Endothelial cell of umbilical vein (primary cell): ENCODE measurements at regions not wholly inside any gene's neighbourhood (a gene's known extent, or its start where the extent isn't known, plus 50 kb on each side); places are given as distances from the start of the nearest gene placed in this dataset.
"Not testable (repeated sequence)": the region's sequence is repeated elsewhere in the genome, so short reads cannot be mapped to it uniquely, and the experiment has no call there.

Experiments
- EZH2 ChIP-seq: IDR thresholded peaks from 2 replicates; pipeline ENCODE4 v1.6.1; 2012; ENCODE audit warnings: borderline replicate concordance, low read depth, mild to moderate bottlenecking, moderate library complexity, low read length, inconsistent platforms; ENCODE audit not compliant: severe bottlenecking
- FOS ChIP-seq: IDR thresholded peaks from 2 replicates; pipeline ENCODE4 v1.6.1; 2011; ENCODE audit warnings: mild to moderate bottlenecking, low read length, moderate library complexity, borderline replicate concordance; ENCODE audit not compliant: insufficient read depth
- JUN ChIP-seq: IDR thresholded peaks from 2 replicates; pipeline ENCODE4 v1.6.1; 2011; ENCODE audit warnings: borderline replicate concordance, low read depth; ENCODE audit not compliant: insufficient read length, insufficient read depth
- MAX ChIP-seq: IDR thresholded peaks from 2 replicates; pipeline ENCODE4 v1.6.1; 2011; ENCODE audit not compliant: insufficient read depth, insufficient read length
- MYC ChIP-seq: IDR thresholded peaks from one replicate; pipeline ENCODE4 v1.6.1; 2011; ENCODE audit warnings: mild to moderate bottlenecking, low read depth, low read length
- POLR2A ChIP-seq: IDR thresholded peaks from 2 replicates; pipeline ENCODE4 v1.6.1; 2012; ENCODE audit warnings: low read depth, mild to moderate bottlenecking, control low read depth, low read length
- POLR2AphosphoS5 ChIP-seq: IDR thresholded peaks from 2 replicates; pipeline ENCODE4 v1.6.1; 2012; ENCODE audit warnings: low read depth, mild to moderate bottlenecking, control low read depth, low read length, moderate library complexity; ENCODE audit not compliant: insufficient read depth
- TF ChIP-seq, protein P1 (sequence below), 2 donors: IDR thresholded peaks; 1 replicate in 1 of 2; 2 replicates in 1 of 2; pipeline ENCODE4 v1.5.1; 2011; ENCODE audit warnings: low read length in 2 of 2, mild to moderate bottlenecking in 2 of 2, moderate library complexity in 2 of 2, control low read depth in 1 of 2, inconsistent platforms in 1 of 2, low read depth in 1 of 2; ENCODE audit not compliant: insufficient read depth in 1 of 2; ENCODE audit errors: extremely low read depth in 1 of 2

DNA sequence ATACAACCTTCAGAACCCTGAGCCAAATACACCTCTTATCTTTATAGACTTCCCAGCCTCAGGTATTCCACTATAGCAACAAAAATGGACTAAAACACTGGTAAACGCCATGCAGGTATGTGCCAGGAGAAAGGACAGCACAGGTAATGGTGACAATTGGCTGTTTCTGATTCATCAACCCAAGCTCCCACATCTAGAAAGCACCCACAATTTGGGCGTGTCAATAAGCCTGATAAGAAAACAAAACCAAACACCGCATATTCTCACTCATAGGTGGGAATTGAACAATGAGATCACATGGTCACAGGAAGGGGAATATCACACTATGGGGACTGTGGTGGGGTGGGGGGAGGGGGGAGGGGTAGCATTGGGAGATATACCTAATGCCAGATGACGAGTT is 348.5 kb downstream of the GADD45G start:
- TF ChIP-seq, protein P1, sequence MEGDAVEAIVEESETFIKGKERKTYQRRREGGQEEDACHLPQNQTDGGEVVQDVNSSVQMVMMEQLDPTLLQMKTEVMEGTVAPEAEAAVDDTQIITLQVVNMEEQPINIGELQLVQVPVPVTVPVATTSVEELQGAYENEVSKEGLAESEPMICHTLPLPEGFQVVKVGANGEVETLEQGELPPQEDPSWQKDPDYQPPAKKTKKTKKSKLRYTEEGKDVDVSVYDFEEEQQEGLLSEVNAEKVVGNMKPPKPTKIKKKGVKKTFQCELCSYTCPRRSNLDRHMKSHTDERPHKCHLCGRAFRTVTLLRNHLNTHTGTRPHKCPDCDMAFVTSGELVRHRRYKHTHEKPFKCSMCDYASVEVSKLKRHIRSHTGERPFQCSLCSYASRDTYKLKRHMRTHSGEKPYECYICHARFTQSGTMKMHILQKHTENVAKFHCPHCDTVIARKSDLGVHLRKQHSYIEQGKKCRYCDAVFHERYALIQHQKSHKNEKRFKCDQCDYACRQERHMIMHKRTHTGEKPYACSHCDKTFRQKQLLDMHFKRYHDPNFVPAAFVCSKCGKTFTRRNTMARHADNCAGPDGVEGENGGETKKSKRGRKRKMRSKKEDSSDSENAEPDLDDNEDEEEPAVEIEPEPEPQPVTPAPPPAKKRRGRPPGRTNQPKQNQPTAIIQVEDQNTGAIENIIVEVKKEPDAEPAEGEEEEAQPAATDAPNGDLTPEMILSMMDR (IDR thresholded peaks at IDR 0.05; ENCODE audit: extremely low read depth in 1 of 2, insufficient read depth in 1 of 2, low read depth in 1 of 2, low read length in 2 of 2), result not testable (repeated sequence)
- TF ChIP-seq POLR2A, EZH2, MYC, POLR2AphosphoS5, JUN, FOS, MAX: not testable (repeated sequence)
